ENCODE measurements at regions not wholly inside any gene's neighbourhood (a gene's known extent, or its start where the extent isn't known, plus 50 kb on each side); places are given as distances from the start of the nearest gene placed in this dataset.

DNA sequence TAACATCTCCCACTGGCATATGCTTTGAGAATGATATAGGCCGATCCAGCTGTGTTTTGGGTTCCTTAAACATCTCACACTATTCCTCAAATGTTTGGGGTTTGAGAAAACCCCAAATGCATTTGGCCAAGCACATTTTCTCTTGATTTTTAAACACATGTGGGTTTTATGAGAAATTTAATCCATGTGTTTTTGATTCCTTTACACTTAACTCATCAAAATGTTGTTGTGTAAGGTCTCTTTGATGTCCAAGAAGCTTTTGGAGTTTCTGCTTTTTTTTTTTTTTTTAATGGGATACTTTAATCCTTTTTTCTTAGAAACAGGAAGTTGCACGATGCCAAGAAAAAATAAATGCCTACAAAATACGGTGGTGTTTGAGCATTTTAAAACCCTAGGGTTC is 339.8 kb upstream of the TCF4 start:
- Histone ChIP-seq H3K9me3 (ENCODE audit: control insufficient read depth in 2 of 2, low read length in 2 of 2) (peaks cover 0 to 4% of the 10 kb centered on the region in 2 donors), H3K27ac (ENCODE audit: low read depth in 2 of 2, low read length in 2 of 2) (no peak overlapping the region), H3K9ac (ENCODE audit: low read depth in 1 of 2, low read length in 2 of 2) (no peak overlapping the region), H3K36me3 (ENCODE audit: control insufficient read depth in 2 of 2, insufficient read depth in 2 of 2, low read length in 2 of 2) (no peaks in the 10 kb centered on the region), H3K4me1 (ENCODE audit: control insufficient read depth in 2 of 2, insufficient read depth in 2 of 2, low read length in 2 of 2) (no peaks in the 10 kb centered on the region), H3K4me3 (ENCODE audit: low read length in 2 of 2) (no peak overlapping the region), H3K27me3 (ENCODE audit: control insufficient read depth in 2 of 2, insufficient read depth in 2 of 2, low read length in 2 of 2) (no peaks in the 10 kb centered on the region)

GRCh38 chr18:55925772-55926171 is 337.8 kb upstream of the TCF4 start:
- Histone ChIP-seq H3K9ac (ENCODE audit: low read depth in 1 of 2, low read length in 2 of 2) (no peak overlapping the region), H3K4me3 (ENCODE audit: low read length in 2 of 2) (no peak overlapping the region), H3K4me1 (ENCODE audit: control insufficient read depth in 2 of 2, insufficient read depth in 2 of 2, low read length in 2 of 2) (no peaks in the 10 kb centered on the region), H3K9me3 (ENCODE audit: control insufficient read depth in 2 of 2, low read length in 2 of 2) (peaks cover 0 to 4% of the 10 kb centered on the region in 2 donors), H3K27ac (ENCODE audit: low read depth in 2 of 2, low read length in 2 of 2) (no peak overlapping the region), H3K27me3 (ENCODE audit: control insufficient read depth in 2 of 2, insufficient read depth in 2 of 2, low read length in 2 of 2) (no peaks in the 10 kb centered on the region), H3K36me3 (ENCODE audit: control insufficient read depth in 2 of 2, insufficient read depth in 2 of 2, low read length in 2 of 2) (no peaks in the 10 kb centered on the region)

GRCh38 chr18:55920063-55920462 is 332.1 kb upstream of the TCF4 start:
- Histone ChIP-seq H3K27ac (ENCODE audit: low read depth in 2 of 2, low read length in 2 of 2) (no peak overlapping the region), H3K27me3 (ENCODE audit: control insufficient read depth in 2 of 2, insufficient read depth in 2 of 2, low read length in 2 of 2) (no peaks in the 10 kb centered on the region), H3K4me3 (ENCODE audit: low read length in 2 of 2) (no peak overlapping the region), H3K9me3 (ENCODE audit: control insufficient read depth in 2 of 2, low read length in 2 of 2) (peaks cover 0 to 5% of the 10 kb centered on the region in 2 donors), H3K4me1 (ENCODE audit: control insufficient read depth in 2 of 2, insufficient read depth in 2 of 2, low read length in 2 of 2) (no peaks in the 10 kb centered on the region), H3K9ac (ENCODE audit: low read depth in 1 of 2, low read length in 2 of 2) (no peak overlapping the region), H3K36me3 (ENCODE audit: control insufficient read depth in 2 of 2, insufficient read depth in 2 of 2, low read length in 2 of 2) (no peaks in the 10 kb centered on the region)

DNA sequence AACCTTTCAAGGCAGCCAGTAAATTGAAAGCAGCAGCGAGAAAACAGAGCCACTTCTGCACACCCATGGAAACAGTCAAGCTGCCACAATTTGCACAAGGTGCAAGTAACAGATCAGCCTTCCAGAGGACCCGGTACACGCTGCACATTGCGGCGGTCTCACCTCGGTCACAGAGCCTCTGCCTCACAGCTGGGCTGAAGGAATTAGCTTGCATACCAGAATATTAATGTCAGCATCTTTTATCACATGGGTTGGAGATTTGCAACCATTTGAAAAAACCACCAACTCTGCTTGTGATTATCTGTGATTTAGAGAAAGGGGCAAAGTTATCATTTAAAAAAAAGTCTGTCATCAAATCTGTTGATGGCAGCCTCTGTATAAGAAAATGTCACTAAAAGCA is 330.5 kb upstream of the TCF4 start:
- H3K4me1 ChIP-seq (ENCODE audit: control insufficient read depth in 2 of 2, insufficient read depth in 2 of 2, low read length in 2 of 2) = no peaks in the 10 kb centered on the region
- H3K27me3 ChIP-seq (ENCODE audit: control insufficient read depth in 2 of 2, insufficient read depth in 2 of 2, low read length in 2 of 2) = no peaks in the 10 kb centered on the region
- H3K4me3 ChIP-seq (ENCODE audit: low read length in 2 of 2) = no peak overlapping the region
- no peak overlapping the region for H3K9ac ChIP-seq (ENCODE audit: low read depth in 1 of 2, low read length in 2 of 2)
- H3K27ac ChIP-seq (ENCODE audit: low read depth in 2 of 2, low read length in 2 of 2) = no peak overlapping the region
- peaks cover 0 to 5% of the 10 kb centered on the region in 2 donors for H3K9me3 ChIP-seq (ENCODE audit: control insufficient read depth in 2 of 2, low read length in 2 of 2)
- H3K36me3 ChIP-seq (ENCODE audit: control insufficient read depth in 2 of 2, insufficient read depth in 2 of 2, low read length in 2 of 2) = no peaks in the 10 kb centered on the region

DNA sequence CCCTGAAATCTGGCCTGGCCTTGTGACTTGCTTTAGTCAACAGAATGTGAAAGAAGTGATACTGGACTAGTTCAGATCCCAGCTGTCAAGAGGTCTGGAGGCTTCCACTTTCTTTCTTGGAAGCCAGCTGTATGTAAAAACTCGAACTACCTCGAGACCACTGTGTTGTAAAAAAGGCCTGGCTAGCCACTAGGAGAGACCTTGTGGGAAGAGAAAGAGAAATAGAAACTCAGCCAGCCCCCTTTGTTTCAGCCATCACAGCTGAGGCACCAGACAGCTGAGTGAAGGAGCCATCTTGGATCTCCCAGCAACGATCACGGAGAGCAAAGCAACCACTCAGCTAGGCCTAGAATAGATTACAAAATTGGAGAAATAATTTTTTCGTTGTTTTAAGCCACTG is 324.9 kb upstream of the TCF4 start:
- Histone ChIP-seq H3K4me1 (ENCODE audit: control insufficient read depth in 2 of 2, insufficient read depth in 2 of 2, low read length in 2 of 2) (no peaks in the 10 kb centered on the region), H3K4me3 (ENCODE audit: low read length in 2 of 2) (no peak overlapping the region), H3K27ac (ENCODE audit: low read depth in 2 of 2, low read length in 2 of 2) (no peak overlapping the region), H3K27me3 (ENCODE audit: control insufficient read depth in 2 of 2, insufficient read depth in 2 of 2, low read length in 2 of 2) (no peaks in the 10 kb centered on the region), H3K9ac (ENCODE audit: low read depth in 1 of 2, low read length in 2 of 2) (no peak overlapping the region), H3K9me3 (ENCODE audit: control insufficient read depth in 2 of 2, low read length in 2 of 2) (peaks cover 0 to 2% of the 10 kb centered on the region in 2 donors), H3K36me3 (ENCODE audit: control insufficient read depth in 2 of 2, insufficient read depth in 2 of 2, low read length in 2 of 2) (no peaks in the 10 kb centered on the region)

GRCh38 chr18:55912071-55912470 is 324.1 kb upstream of the TCF4 start:
- Histone ChIP-seq H3K36me3 (ENCODE audit: control insufficient read depth in 2 of 2, insufficient read depth in 2 of 2, low read length in 2 of 2) (no peaks in the 10 kb centered on the region), H3K27me3 (ENCODE audit: control insufficient read depth in 2 of 2, insufficient read depth in 2 of 2, low read length in 2 of 2) (no peaks in the 10 kb centered on the region), H3K4me3 (ENCODE audit: low read length in 2 of 2) (no peak overlapping the region), H3K9me3 (ENCODE audit: control insufficient read depth in 2 of 2, low read length in 2 of 2) (no peaks in the 10 kb centered on the region), H3K27ac (ENCODE audit: low read depth in 2 of 2, low read length in 2 of 2) (no peak overlapping the region), H3K9ac (ENCODE audit: low read depth in 1 of 2, low read length in 2 of 2) (no peak overlapping the region), H3K4me1 (ENCODE audit: control insufficient read depth in 2 of 2, insufficient read depth in 2 of 2, low read length in 2 of 2) (no peaks in the 10 kb centered on the region)

DNA sequence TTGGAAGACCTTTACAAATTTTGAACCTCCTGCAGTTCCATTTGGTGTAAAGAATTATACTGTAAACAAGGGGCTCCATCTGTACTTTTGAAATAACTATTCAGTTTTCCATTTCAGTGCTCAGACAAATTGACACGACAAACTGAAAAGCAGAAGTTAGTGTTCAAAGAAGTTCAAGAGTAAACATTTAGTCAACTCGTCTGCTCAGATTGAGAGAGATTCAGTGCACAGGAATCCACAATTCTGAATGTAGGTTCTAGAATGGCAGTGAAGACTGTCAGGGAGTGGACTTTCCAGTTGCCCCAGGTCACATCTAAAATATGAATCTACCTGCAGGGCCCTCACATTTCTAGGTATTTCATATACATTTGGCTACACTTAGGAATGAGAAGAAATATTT is 322.3 kb upstream of the TCF4 start:
- H3K27me3 ChIP-seq (ENCODE audit: control insufficient read depth in 2 of 2, insufficient read depth in 2 of 2, low read length in 2 of 2) = no peaks in the 10 kb centered on the region
- no peak overlapping the region for H3K27ac ChIP-seq (ENCODE audit: low read depth in 2 of 2, low read length in 2 of 2)
- H3K9me3 ChIP-seq (ENCODE audit: control insufficient read depth in 2 of 2, low read length in 2 of 2) = no peaks in the 10 kb centered on the region
- no peaks in the 10 kb centered on the region for H3K36me3 ChIP-seq (ENCODE audit: control insufficient read depth in 2 of 2, insufficient read depth in 2 of 2, low read length in 2 of 2)
- H3K4me1 ChIP-seq (ENCODE audit: control insufficient read depth in 2 of 2, insufficient read depth in 2 of 2, low read length in 2 of 2) = no peaks in the 10 kb centered on the region
- no peak overlapping the region for H3K4me3 ChIP-seq (ENCODE audit: low read length in 2 of 2)
- no peak overlapping the region for H3K9ac ChIP-seq (ENCODE audit: low read depth in 1 of 2, low read length in 2 of 2)

- Histone ChIP-seq H3K4me1 (ENCODE audit: control insufficient read depth in 2 of 2, insufficient read depth in 2 of 2, low read length in 2 of 2) (no peaks in the 10 kb centered on the region), H3K4me3 (ENCODE audit: low read length in 2 of 2) (no peak overlapping the region), H3K36me3 (ENCODE audit: control insufficient read depth in 2 of 2, insufficient read depth in 2 of 2, low read length in 2 of 2) (no peaks in the 10 kb centered on the region), H3K9me3 (ENCODE audit: control insufficient read depth in 2 of 2, low read length in 2 of 2) (no peaks in the 10 kb centered on the region), H3K9ac (ENCODE audit: low read depth in 1 of 2, low read length in 2 of 2) (no peak overlapping the region), H3K27ac (ENCODE audit: low read depth in 2 of 2, low read length in 2 of 2) (no peak overlapping the region), H3K27me3 (ENCODE audit: control insufficient read depth in 2 of 2, insufficient read depth in 2 of 2, low read length in 2 of 2) (no peaks in the 10 kb centered on the region)
Observed at GRCh38 chr18:55908901-55909366, 320.9 kb upstream of the TCF4 start.

DNA sequence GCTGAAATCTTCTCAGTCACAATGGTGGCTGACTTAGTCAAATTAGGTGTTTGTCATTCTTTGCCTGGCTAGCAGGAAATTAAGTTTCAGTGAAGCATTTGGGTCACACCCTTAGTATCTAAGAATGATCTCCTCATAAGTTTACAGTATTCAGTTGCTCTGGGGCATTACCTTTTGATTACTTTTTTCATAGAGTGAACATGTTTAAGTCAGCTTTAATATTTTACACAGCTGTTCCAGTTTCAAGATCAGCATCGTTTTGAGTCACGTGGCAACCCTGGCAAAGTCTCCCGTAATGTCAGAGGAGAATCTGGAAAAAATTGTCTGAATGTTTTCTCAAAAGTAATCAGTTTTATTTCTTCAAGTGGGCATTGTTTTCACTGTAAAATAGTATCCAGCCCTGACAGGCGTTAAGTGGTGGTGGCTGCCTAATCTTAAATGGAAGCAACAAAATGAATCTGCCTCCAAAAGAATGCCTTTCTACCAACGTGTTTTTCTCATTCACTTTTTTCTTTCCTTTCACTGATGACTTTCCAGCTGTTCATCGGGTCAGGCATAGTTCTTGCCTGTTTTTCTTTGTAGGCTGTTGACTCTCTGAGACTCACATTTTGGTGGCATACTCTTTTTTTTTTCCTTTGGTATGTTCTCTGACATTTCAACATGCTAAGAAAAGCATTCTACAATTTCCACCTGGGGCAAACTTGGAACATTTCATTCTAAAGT is 319.6 kb upstream of the TCF4 start:
- H3K9ac ChIP-seq (ENCODE audit: low read depth in 1 of 2, low read length in 2 of 2) = no peak overlapping the region
- H3K36me3 ChIP-seq (ENCODE audit: control insufficient read depth in 2 of 2, insufficient read depth in 2 of 2, low read length in 2 of 2) = no peaks in the 10 kb centered on the region
- H3K27me3 ChIP-seq (ENCODE audit: control insufficient read depth in 2 of 2, insufficient read depth in 2 of 2, low read length in 2 of 2) = no peaks in the 10 kb centered on the region
- H3K9me3 ChIP-seq (ENCODE audit: control insufficient read depth in 2 of 2, low read length in 2 of 2) = no peaks in the 10 kb centered on the region
- no peak overlapping the region for H3K27ac ChIP-seq (ENCODE audit: low read depth in 2 of 2, low read length in 2 of 2)
- no peaks in the 10 kb centered on the region for H3K4me1 ChIP-seq (ENCODE audit: control insufficient read depth in 2 of 2, insufficient read depth in 2 of 2, low read length in 2 of 2)
- no peak overlapping the region for H3K4me3 ChIP-seq (ENCODE audit: low read length in 2 of 2)

DNA sequence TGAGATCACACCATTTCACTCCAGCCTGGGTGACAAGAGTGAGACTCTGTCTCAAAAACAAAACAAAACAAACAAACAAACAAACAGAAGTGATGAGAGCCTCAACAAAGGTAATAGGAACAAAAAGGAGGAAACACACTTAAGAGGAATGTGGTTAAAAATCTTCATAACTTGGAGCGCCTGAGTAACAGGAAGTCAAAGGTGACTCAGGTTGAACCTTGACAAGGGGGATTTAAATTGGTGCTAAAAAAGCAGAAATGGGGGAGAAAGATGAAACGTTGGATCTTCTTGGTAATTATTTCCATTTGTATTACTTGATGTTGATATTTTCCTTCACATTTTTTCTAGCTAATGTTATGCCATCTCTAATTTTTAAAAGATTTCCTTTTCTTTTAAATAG is 318.5 kb upstream of the TCF4 start:
- H3K4me1 ChIP-seq (ENCODE audit: control insufficient read depth in 2 of 2, insufficient read depth in 2 of 2, low read length in 2 of 2) = no peaks in the 10 kb centered on the region
- H3K27me3 ChIP-seq (ENCODE audit: control insufficient read depth in 2 of 2, insufficient read depth in 2 of 2, low read length in 2 of 2) = no peaks in the 10 kb centered on the region
- H3K9me3 ChIP-seq (ENCODE audit: control insufficient read depth in 2 of 2, low read length in 2 of 2) = no peaks in the 10 kb centered on the region
- H3K9ac ChIP-seq (ENCODE audit: low read depth in 1 of 2, low read length in 2 of 2) = no peak overlapping the region
- no peak overlapping the region for H3K4me3 ChIP-seq (ENCODE audit: low read length in 2 of 2)
- no peak overlapping the region for H3K27ac ChIP-seq (ENCODE audit: low read depth in 2 of 2, low read length in 2 of 2)
- no peaks in the 10 kb centered on the region for H3K36me3 ChIP-seq (ENCODE audit: control insufficient read depth in 2 of 2, insufficient read depth in 2 of 2, low read length in 2 of 2)
